H1 (cell line): ENCODE measurements at regions not wholly inside any gene's neighbourhood (a gene's known extent, or its start where the extent isn't known, plus 50 kb on each side); places are given as distances from the start of the nearest gene placed in this dataset.

Source experiments
- CTCF ChIA-PET: fragments of 300-600 bp; sonication (Branson Sonifier 250); formaldehyde crosslinking; loops from one replicate; lab custom pipeline; 2021; ENCODE audit not compliant: partially characterized antibody; lab: Charles Lee
- POLR2A ChIA-PET: fragments of 300-600 bp; sonication (Branson Sonifier 250); formaldehyde crosslinking; loops from one replicate; lab custom pipeline; 2021; ENCODE audit warnings: inconsistent platforms; ENCODE audit not compliant: partially characterized antibody; lab: Charles Lee
- DNase-seq, 2 experiments: peaks; one replicate each; pipeline versions ENCODE4 v3.0.0 to v3.0.0-alpha.2; 2010 to 2022; ENCODE audit warnings: low spot score in 2 of 2, low read depth in 1 of 2, mixed read lengths in 1 of 2
- FAIRE-seq: peaks from 2 replicates; lab custom pipeline; 2011; peaks lifted over from hg19 to GRCh38; lab: Jason Lieb, UNC
- H2AFZ ChIP-seq: 2 replicates; pipeline ENCODE4 v1.8.1; 2012; ENCODE audit warnings: low read length, inconsistent platforms
- H2AK5ac ChIP-seq: 2 replicates; pipeline ENCODE4 v1.6.1; 2013; ENCODE audit warnings: low read depth, low read length
- H2BK120ac ChIP-seq: replicated peaks from 2 replicates; pipeline ENCODE3; 2013; ENCODE audit warnings: low read depth, low read length, inconsistent platforms
- H2BK12ac ChIP-seq: 2 replicates; pipeline ENCODE4 v1.6.1; 2013; ENCODE audit warnings: low read depth, low read length
- H2BK15ac ChIP-seq: 2 replicates; pipeline ENCODE4 v1.6.1; 2013; ENCODE audit warnings: low read length
- H2BK20ac ChIP-seq: 2 replicates; pipeline ENCODE4 v1.6.1; 2013; ENCODE audit warnings: low read length
- H2BK5ac ChIP-seq: 2 replicates; pipeline ENCODE4 v1.6.1; 2013; ENCODE audit warnings: low read depth, low read length
- H3K14ac ChIP-seq: 2 replicates; pipeline ENCODE4 v1.6.1; 2013; ENCODE audit warnings: inconsistent platforms; ENCODE audit not compliant: insufficient read length
- H3K18ac ChIP-seq: 2 replicates; pipeline ENCODE4 v1.6.1; 2013; ENCODE audit warnings: low read length; ENCODE audit errors: extremely low read depth
- H3K23ac ChIP-seq: 2 replicates; pipeline ENCODE4 v1.6.1; 2013; ENCODE audit warnings: inconsistent platforms; ENCODE audit not compliant: insufficient read length
- H3K23me2 ChIP-seq: 2 replicates; pipeline ENCODE4 v1.6.1; 2013; ENCODE audit warnings: low read depth, low read length
- H3K27ac ChIP-seq: 2 replicates; pipeline ENCODE4 v1.6.1; 2011; ENCODE audit warnings: low read depth, low read length, inconsistent platforms
- H3K27me3 ChIP-seq, 4 experiments: replicated peaks in 1 of 4; 1 replicate in 1 of 4; 2 replicates in 3 of 4; pipeline versions ENCODE4 v1.6.1 to v1.8.1; 2011 to 2013; ENCODE audit warnings: low read length in 3 of 4, mild to moderate bottlenecking in 3 of 4, inconsistent platforms in 2 of 4, mixed read lengths in 2 of 4, moderate library complexity in 1 of 4; ENCODE audit not compliant: control insufficient read depth in 3 of 4, insufficient read depth in 3 of 4; ENCODE audit errors: extremely low read depth in 1 of 4
- H3K36me3 ChIP-seq, 4 experiments: 2 replicates each; pipeline versions ENCODE4 v1.6.1 to v1.8.1; 2011 to 2013; ENCODE audit warnings: mild to moderate bottlenecking in 4 of 4, low read length in 3 of 4, moderate library complexity in 2 of 4, control low read depth in 1 of 4, inconsistent platforms in 1 of 4; ENCODE audit not compliant: insufficient read depth in 4 of 4, control insufficient read depth in 2 of 4
- H3K4ac ChIP-seq: replicated peaks from 2 replicates; pipeline ENCODE3; 2013; ENCODE audit warnings: low read length, low read depth, mixed read lengths, inconsistent platforms; ENCODE audit not compliant: insufficient read length
- H3K4me1 ChIP-seq, 4 experiments: replicated peaks in 1 of 4; 1 replicate in 1 of 4; 2 replicates in 3 of 4; pipeline versions ENCODE4 v1.6.1 to v1.8.1; 2011 to 2013; ENCODE audit warnings: low read length in 3 of 4, inconsistent platforms in 2 of 4, mixed read lengths in 1 of 4; ENCODE audit not compliant: insufficient read depth in 4 of 4, control insufficient read depth in 3 of 4
- H3K4me2 ChIP-seq, 2 experiments: 2 replicates each; pipeline versions ENCODE4 v1.6.1 to v1.8.1; 2011 to 2013; ENCODE audit warnings: low read depth in 2 of 2, low read length in 2 of 2, control low read depth in 1 of 2, inconsistent platforms in 1 of 2, mild to moderate bottlenecking in 1 of 2; ENCODE audit not compliant: insufficient read depth in 1 of 2
- H3K4me3 ChIP-seq, 4 experiments: fragments of 200-600, 300-600 bp in 1 of 4; sonication (generic), shearing (Covaris generic), sonication (Bioruptor Twin) in 1 of 4; 2 replicates each; pipeline versions ENCODE4 v1.5.1 to v1.8.1; 2011 to 2016; ENCODE audit warnings: low read length in 4 of 4, low read depth in 3 of 4, control low read depth in 2 of 4, inconsistent platforms in 2 of 4, mild to moderate bottlenecking in 2 of 4, mixed read lengths in 1 of 4, moderate library complexity in 1 of 4; ENCODE audit not compliant: insufficient read depth in 2 of 4; ENCODE audit errors: extremely low read depth in 1 of 4
- H3K56ac ChIP-seq: replicated peaks from 2 replicates; pipeline ENCODE3; 2013; ENCODE audit warnings: low read depth, mild to moderate bottlenecking, mixed read lengths, low read length, inconsistent platforms; ENCODE audit not compliant: insufficient read length
- H3K79me1 ChIP-seq: 2 replicates; pipeline ENCODE4 v1.6.1; 2013; ENCODE audit warnings: low read depth, low read length, control low read depth
- H3K79me2 ChIP-seq, 2 experiments: 2 replicates each; pipeline versions ENCODE4 v1.6.1 to v1.8.1; 2012 to 2013; ENCODE audit warnings: low read length in 2 of 2, mild to moderate bottlenecking in 2 of 2, inconsistent platforms in 1 of 2; ENCODE audit not compliant: insufficient read depth in 2 of 2, control insufficient read depth in 1 of 2
- H3K9ac ChIP-seq, 4 experiments: replicated peaks in 1 of 4; 1 replicate in 1 of 4; 2 replicates in 3 of 4; pipeline versions ENCODE4 v1.6.1 to v1.8.1; 2011 to 2013; ENCODE audit warnings: low read depth in 3 of 4, low read length in 3 of 4, control low read depth in 2 of 4, mild to moderate bottlenecking in 2 of 4, moderate library complexity in 2 of 4, inconsistent platforms in 1 of 4; ENCODE audit errors: extremely low read depth in 1 of 4
- H3K9me3 ChIP-seq, 2 experiments: 2 replicates each; pipeline versions ENCODE4 v1.6.1 to v1.8.1; 2012 to 2013; ENCODE audit warnings: mild to moderate bottlenecking in 2 of 2, moderate library complexity in 2 of 2, control low read depth in 1 of 2, inconsistent platforms in 1 of 2, low read depth in 1 of 2, low read length in 1 of 2, mixed read lengths in 1 of 2; ENCODE audit not compliant: insufficient read depth in 2 of 2
- H4K20me1 ChIP-seq, 2 experiments: replicated peaks in 1 of 2; 2 replicates each; pipeline versions ENCODE3 to v1.8.1; 2011 to 2013; ENCODE audit warnings: inconsistent platforms in 2 of 2, low read length in 2 of 2, mild to moderate bottlenecking in 1 of 2; ENCODE audit not compliant: insufficient read depth in 2 of 2, control insufficient read depth in 1 of 2
- H4K5ac ChIP-seq: 2 replicates; pipeline ENCODE4 v1.6.1; 2013; ENCODE audit warnings: low read length, low read depth, mixed read lengths, inconsistent platforms; ENCODE audit not compliant: insufficient read length
- H4K8ac ChIP-seq: 2 replicates; pipeline ENCODE4 v1.8.0; 2013; ENCODE audit warnings: mild to moderate bottlenecking, moderate library complexity, low read length, inconsistent platforms; ENCODE audit not compliant: insufficient read depth; ENCODE audit errors: extremely low read depth
- H4K91ac ChIP-seq: replicated peaks from 2 replicates; pipeline ENCODE3; 2013; ENCODE audit warnings: low read length, mixed read lengths, inconsistent platforms; ENCODE audit not compliant: insufficient read length
- BCL11A ChIP-seq, 2 experiments: IDR thresholded peaks; one replicate each; pipeline ENCODE4 v1.6.1; 2011; ENCODE audit warnings: low read depth in 2 of 2, low read length in 2 of 2, mild to moderate bottlenecking in 2 of 2
- CREB1 ChIP-seq: IDR thresholded peaks from 2 replicates; pipeline ENCODE4 v1.6.1; 2012; ENCODE audit warnings: inconsistent platforms
- GABPA ChIP-seq: IDR thresholded peaks from 2 replicates; pipeline ENCODE4 v1.6.1; 2011; ENCODE audit warnings: mild to moderate bottlenecking, low read length, moderate library complexity, borderline replicate concordance; ENCODE audit not compliant: insufficient read depth
- KDM5A ChIP-seq: fragments of 200-600 bp; IDR thresholded peaks from 2 replicates; pipeline ENCODE4 v1.7.1; 2012; ENCODE audit warnings: mild to moderate bottlenecking, low read length, inconsistent platforms, mixed read lengths
- RAD21 ChIP-seq, 2 experiments: IDR thresholded peaks in 1 of 2; conservative IDR thresholded peaks in 1 of 2; 2 replicates each; pipeline ENCODE4 v1.6.1; 2011; ENCODE audit warnings: low read depth in 2 of 2, low read length in 2 of 2, improper control_type of control experiment in 1 of 2, inconsistent platforms in 1 of 2, mild to moderate bottlenecking in 1 of 2, moderate library complexity in 1 of 2
- SP1 ChIP-seq: IDR thresholded peaks from 2 replicates; pipeline ENCODE4 v1.6.1; 2011; ENCODE audit warnings: low read depth, low read length
- SP4 ChIP-seq: IDR thresholded peaks from 2 replicates; pipeline ENCODE4 v1.6.1; 2012; ENCODE audit warnings: low read length, inconsistent platforms
- SUZ12 ChIP-seq: fragments of 200-600 bp; sonication (generic); IDR thresholded peaks from 2 replicates; pipeline ENCODE4 v1.6.1; 2012; ENCODE audit warnings: mild to moderate bottlenecking, inconsistent platforms, low read length, moderate library complexity, mixed read lengths
- YY1 ChIP-seq: IDR thresholded peaks from 2 replicates; pipeline ENCODE4 v1.6.1; 2011; ENCODE audit warnings: low read depth, mild to moderate bottlenecking, low read length
- WGBS, 2 experiments: shearing (Covaris generic) in 1 of 2; methylation state at CpG; one replicate each; pipeline versions ENCODE4 v1.1.6 to v1.1.7; 2013 to 2015; ENCODE audit warnings: low lambda C conversion rate in 2 of 2, mixed read lengths in 2 of 2, inconsistent platforms in 1 of 2, low coverage in 1 of 2, missing lambda C conversion rate in 1 of 2; ENCODE audit not compliant: insufficient replicate concordance in 2 of 2, insufficient coverage in 1 of 2, insufficient read length in 1 of 2; ENCODE audit errors: extremely low coverage in 1 of 2, missing lambda C conversion rate in 1 of 2; 5-methylcytosine and 5-hydroxymethylcytosine counted together
- TF ChIP-seq, protein P1 (sequence below), 3 experiments: IDR thresholded peaks; 1 replicate in 2 of 3; 2 replicates in 1 of 3; pipeline versions ENCODE4 v1.5.1 to v1.6.1; 2011; ENCODE audit warnings: low read length in 3 of 3, mild to moderate bottlenecking in 3 of 3, inconsistent platforms in 2 of 3, low read depth in 1 of 3, moderate library complexity in 1 of 3; ENCODE audit not compliant: insufficient read depth in 1 of 3; ENCODE audit errors: control extremely low read depth in 1 of 3
- TF ChIP-seq, protein P2 (sequence below): IDR thresholded peaks from 2 replicates; pipeline ENCODE4 v1.6.1; 2011; ENCODE audit warnings: low read depth, mild to moderate bottlenecking, low read length; ENCODE audit not compliant: insufficient read depth

DNA sequence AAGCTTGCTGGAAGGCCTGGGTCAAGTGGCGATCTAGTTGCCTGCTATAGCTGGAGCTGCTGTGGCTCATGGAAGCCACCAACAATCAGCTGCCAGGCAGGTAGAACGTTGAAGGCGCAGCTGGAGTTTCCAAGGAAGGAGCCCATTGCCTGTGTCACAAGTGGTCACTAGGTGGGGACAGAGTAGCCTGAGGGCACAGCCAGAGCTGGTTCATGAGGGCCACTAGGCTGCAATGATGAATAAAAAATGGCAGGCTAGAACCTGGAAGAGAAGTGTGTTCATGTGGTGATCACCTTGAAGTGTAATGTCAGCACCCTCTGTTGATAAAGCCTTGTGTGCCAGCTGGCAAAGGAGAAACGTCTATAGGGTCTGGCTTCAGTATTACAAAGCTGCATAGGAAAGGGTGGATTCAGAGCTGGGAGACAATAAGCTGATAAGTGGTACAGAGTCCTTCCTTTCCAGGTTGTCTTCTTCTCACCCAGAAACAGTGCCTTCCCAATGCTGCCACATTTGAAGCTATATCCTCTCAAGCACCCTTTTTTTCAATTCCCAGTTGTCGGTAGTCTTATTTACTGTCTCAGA is 165.8 kb downstream of the EMP1 start:
- DNase-seq (peak; percentile 49 to 84), FAIRE-seq (peak; percentile 82)
- no peak overlapping the region for H3K18ac ChIP-seq
- H2BK15ac ChIP-seq = no peak overlapping the region
- no peaks in the 10 kb centered on the region for H3K27me3 ChIP-seq
- H2AK5ac ChIP-seq = no peak overlapping the region
- H4K91ac ChIP-seq = no peak overlapping the region
- H3K79me2 ChIP-seq = no peaks in the 10 kb centered on the region
- H3K4me2 ChIP-seq = no peak overlapping the region
- CTCF ChIA-PET = interaction anchor here (0.6 to 2.0 kb wide), 55 partner anchors 11 to 614 kb away, joined by 3 to 33 read pairs (median 5); no protein-coding TSS in a partner anchor
- no peak overlapping the region for H3K9ac ChIP-seq
- H2AFZ ChIP-seq = peak overlapping the region; percentile 10; the same call in 1 of the 2 replicates
- H3K56ac ChIP-seq = no peak overlapping the region
- no peaks in the 10 kb centered on the region for H3K23me2 ChIP-seq
- H3K9me3 ChIP-seq = no peaks in the 10 kb centered on the region
- no peak overlapping the region for H2BK5ac ChIP-seq
- H2BK120ac ChIP-seq = no peak overlapping the region
- no peaks in the 10 kb centered on the region for H4K20me1 ChIP-seq
- no peak overlapping the region for H4K5ac ChIP-seq
- 63% methylated on average over 5 of the region's 5 CpGs; no CpG with 5 or more reads in 1 of the 2 experiments for WGBS, 2 experiments
- H3K4me3 ChIP-seq = no peak overlapping the region
- 0 out of 2 replicates have a peak overlapping the region, but pooled peaks have one; percentile 4 for H2BK12ac ChIP-seq
- H3K36me3 ChIP-seq = no peaks in the 10 kb centered on the region
- no peak overlapping the region for H3K4ac ChIP-seq
- H3K23ac ChIP-seq = no peak overlapping the region
- H3K4me1 ChIP-seq = no peaks in the 10 kb centered on the region
- POLR2A ChIA-PET = no interaction called here
- no peak overlapping the region for H2BK20ac ChIP-seq
- H3K79me1 ChIP-seq = no peaks in the 10 kb centered on the region
- H4K8ac ChIP-seq = no peak overlapping the region
- H3K14ac ChIP-seq = no peak overlapping the region
- H3K27ac ChIP-seq = no peak overlapping the region
- TF ChIP-seq SP4 = no peak
- TF ChIP-seq SUZ12 = no peak
- TF ChIP-seq KDM5A = no peak
- TF ChIP-seq GABPA = no peak
- TF ChIP-seq BCL11A (IDR thresholded peaks at IDR 0.05; ENCODE audit: low read depth in 2 of 2, low read length in 2 of 2) = no peak
- TF ChIP-seq, protein P1, sequence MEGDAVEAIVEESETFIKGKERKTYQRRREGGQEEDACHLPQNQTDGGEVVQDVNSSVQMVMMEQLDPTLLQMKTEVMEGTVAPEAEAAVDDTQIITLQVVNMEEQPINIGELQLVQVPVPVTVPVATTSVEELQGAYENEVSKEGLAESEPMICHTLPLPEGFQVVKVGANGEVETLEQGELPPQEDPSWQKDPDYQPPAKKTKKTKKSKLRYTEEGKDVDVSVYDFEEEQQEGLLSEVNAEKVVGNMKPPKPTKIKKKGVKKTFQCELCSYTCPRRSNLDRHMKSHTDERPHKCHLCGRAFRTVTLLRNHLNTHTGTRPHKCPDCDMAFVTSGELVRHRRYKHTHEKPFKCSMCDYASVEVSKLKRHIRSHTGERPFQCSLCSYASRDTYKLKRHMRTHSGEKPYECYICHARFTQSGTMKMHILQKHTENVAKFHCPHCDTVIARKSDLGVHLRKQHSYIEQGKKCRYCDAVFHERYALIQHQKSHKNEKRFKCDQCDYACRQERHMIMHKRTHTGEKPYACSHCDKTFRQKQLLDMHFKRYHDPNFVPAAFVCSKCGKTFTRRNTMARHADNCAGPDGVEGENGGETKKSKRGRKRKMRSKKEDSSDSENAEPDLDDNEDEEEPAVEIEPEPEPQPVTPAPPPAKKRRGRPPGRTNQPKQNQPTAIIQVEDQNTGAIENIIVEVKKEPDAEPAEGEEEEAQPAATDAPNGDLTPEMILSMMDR (IDR thresholded peaks at IDR 0.05; ENCODE audit: control extremely low read depth in 1 of 3, insufficient read depth in 1 of 3, low read depth in 1 of 3, low read length in 3 of 3) = peak; percentile 84 to 96 (median 92)
- TF ChIP-seq CREB1 = peak; percentile 62; the same call in 1 of the 2 replicates
- peak; percentile 80 to 89 for TF ChIP-seq RAD21 (IDR thresholded peaks at IDR 0.05 in 1 of 2, conservative IDR thresholded peaks at IDR 0.05 in 1 of 2; ENCODE audit: low read depth in 2 of 2, low read length in 2 of 2)
- TF ChIP-seq, protein P2, sequence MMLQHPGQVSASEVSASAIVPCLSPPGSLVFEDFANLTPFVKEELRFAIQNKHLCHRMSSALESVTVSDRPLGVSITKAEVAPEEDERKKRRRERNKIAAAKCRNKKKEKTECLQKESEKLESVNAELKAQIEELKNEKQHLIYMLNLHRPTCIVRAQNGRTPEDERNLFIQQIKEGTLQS = no peak
- peak; percentile 88 for TF ChIP-seq YY1
- TF ChIP-seq SP1 = no peak
